ENCODE measurements at regions not wholly inside any gene's neighbourhood (a gene's known extent, or its start where the extent isn't known, plus 50 kb on each side); places are given as distances from the start of the nearest gene placed in this dataset.

- TF ChIP-seq CTCF (IDR thresholded peaks at IDR 0.05; ENCODE audit: low read depth, low read length, missing control alignments) = no peak
- no peak for DNase-seq (ENCODE audit: low read depth)
- H3K4me3 ChIP-seq (ENCODE audit: low read depth, low read length) = no peak overlapping the region
Observed at GRCh38 chr1:235059221-235059620, 69.4 kb downstream of the TOMM20 start.

GRCh38 chr1:235058695-235059094 lies 69.9 kb downstream of the TOMM20 start:
- no peak for TF ChIP-seq CTCF (IDR thresholded peaks at IDR 0.05; ENCODE audit: low read depth, low read length, missing control alignments)
- DNase-seq (ENCODE audit: low read depth) = no peak
- H3K4me3 ChIP-seq (ENCODE audit: low read depth, low read length) = no peak overlapping the region

GRCh38 chr1:235057385-235058306 lies 71.0 kb downstream of the TOMM20 start:
- no peak for TF ChIP-seq CTCF (IDR thresholded peaks at IDR 0.05; ENCODE audit: low read depth, low read length, missing control alignments)
- no peak overlapping the region for H3K4me3 ChIP-seq (ENCODE audit: low read depth, low read length)
- no peak for DNase-seq (ENCODE audit: low read depth)

- TF ChIP-seq CTCF (IDR thresholded peaks at IDR 0.05; ENCODE audit: low read depth, low read length, missing control alignments) = no peak
- H3K4me3 ChIP-seq (ENCODE audit: low read depth, low read length) = no peak overlapping the region
- no peak for DNase-seq (ENCODE audit: low read depth)
Observed at GRCh38 chr1:235056937-235057336, 71.7 kb downstream of the TOMM20 start.

- no peak for DNase-seq (ENCODE audit: low read depth)
- TF ChIP-seq CTCF (IDR thresholded peaks at IDR 0.05; ENCODE audit: low read depth, low read length, missing control alignments) = no peak
- H3K4me3 ChIP-seq (ENCODE audit: low read depth, low read length) = no peak overlapping the region
Observed at GRCh38 chr1:235054936-235055335, 73.7 kb downstream of the TOMM20 start.

GRCh38 chr1:235054466-235054865 lies 74.2 kb downstream of the TOMM20 start:
- H3K4me3 ChIP-seq (ENCODE audit: low read depth, low read length) = no peak overlapping the region
- DNase-seq (ENCODE audit: low read depth) = no peak
- no peak for TF ChIP-seq CTCF (IDR thresholded peaks at IDR 0.05; ENCODE audit: low read depth, low read length, missing control alignments)

Data from GM12864 (cell line).